Stimulated activated naive B cell treated with anti-CD40 and anti-IgM and Interleukin-4, amounts not matched to agents 10 μg/mL and 1 μg/mL and 100 μg/mL, for 72 hours (primary cell): ENCODE measurements at regions not wholly inside any gene's neighbourhood (a gene's known extent, or its start where the extent isn't known, plus 50 kb on each side); places are given as distances from the start of the nearest gene placed in this dataset.
A peak's percentile ranks its signal among the peaks of the same experiment; 100 is the strongest.

Experiments
- ATAC-seq, 2 donors: fragments of 150-1000 bp; cut with Tn5 transposase; replicated peaks; 2 replicates each; pipeline ENCODE4 v1.10.0; 2021; ENCODE audit warnings: moderate library complexity in 1 of 2
- DNase-seq: peaks from one replicate; pipeline ENCODE4 v3.0.0; 2021
- H3K27ac Mint-ChIP-seq: one replicate; pipeline ENCODE4 v1.8.0; 2022; ENCODE audit warnings: mild to moderate bottlenecking, mixed read lengths
- H3K27me3 Mint-ChIP-seq, 2 donors: one replicate each; pipeline ENCODE4 v1.8.0; 2022; ENCODE audit warnings: mixed read lengths in 2 of 2
- H3K36me3 Mint-ChIP-seq, 2 donors: one replicate each; pipeline ENCODE4 v1.8.0; 2022; ENCODE audit warnings: mixed read lengths in 2 of 2, mild to moderate bottlenecking in 1 of 2
- H3K4me1 Mint-ChIP-seq, 2 donors: one replicate each; pipeline ENCODE4 v1.8.0; 2022; ENCODE audit warnings: mixed read lengths in 2 of 2, mild to moderate bottlenecking in 1 of 2
- H3K4me3 Mint-ChIP-seq, 2 donors: one replicate each; pipeline ENCODE4 v1.8.0; 2022; ENCODE audit warnings: mild to moderate bottlenecking in 2 of 2, mixed read lengths in 2 of 2, moderate library complexity in 1 of 2
- H3K9me3 Mint-ChIP-seq, 2 donors: one replicate each; pipeline ENCODE4 v1.8.0; 2022; ENCODE audit warnings: mixed read lengths in 2 of 2, mild to moderate bottlenecking in 1 of 2

GRCh38 chr10:62623223-62623622, 181.3 kb upstream of the ADO start:
- DNase-seq (no peak), ATAC-seq (no peak)
- Mint-ChIP-seq H3K27me3 (no peaks in the 10 kb centered on the region), H3K9me3 (no peaks in the 10 kb centered on the region), H3K36me3 (no peaks in the 10 kb centered on the region), H3K4me1 (peaks cover 33 to 59% of the 10 kb centered on the region in 2 donors), H3K27ac (no peak overlapping the region), H3K4me3 (no peak overlapping the region)

- ATAC-seq = no peak
- Mint-ChIP-seq H3K27me3 (no peaks in the 10 kb centered on the region), H3K9me3 (no peaks in the 10 kb centered on the region), H3K36me3 (no peaks in the 10 kb centered on the region), H3K4me1 (peaks cover 20 to 36% of the 10 kb centered on the region in 2 donors), H3K4me3 (no peak overlapping the region), H3K27ac (no peak overlapping the region)
- DNase-seq = no peak
Observed at GRCh38 chr10:62625484-62625883, 179.0 kb upstream of the ADO start.

- H3K4me1 Mint-ChIP-seq = peaks cover 18 to 36% of the 10 kb centered on the region in 2 donors
- no peaks in the 10 kb centered on the region for H3K27me3 Mint-ChIP-seq
- peak; percentile 41 to 54 for ATAC-seq
- H3K4me3 Mint-ChIP-seq = no peak overlapping the region
- peaks cover 0 to 2% of the 10 kb centered on the region in 2 donors for H3K9me3 Mint-ChIP-seq
- peaks cover 0 to 2% of the 10 kb centered on the region in 2 donors for H3K36me3 Mint-ChIP-seq
- no peak overlapping the region for H3K27ac Mint-ChIP-seq
- DNase-seq = no peak
Observed at GRCh38 chr10:62626079-62626478, 178.4 kb upstream of the ADO start.

GRCh38 chr10:62626817-62627216, 177.7 kb upstream of the ADO start:
- Mint-ChIP-seq H3K4me1 (peaks cover 21 to 34% of the 10 kb centered on the region in 2 donors), H3K36me3 (peaks cover 0 to 2% of the 10 kb centered on the region in 2 donors), H3K4me3 (no peak overlapping the region), H3K27ac (no peak overlapping the region), H3K27me3 (no peaks in the 10 kb centered on the region), H3K9me3 (peaks cover 0 to 2% of the 10 kb centered on the region in 2 donors)
- DNase-seq (no peak), ATAC-seq (peak in 1 of 2 donors; percentile 27)

GRCh38 chr10:62627983-62628382, 176.5 kb upstream of the ADO start:
- H3K4me3 Mint-ChIP-seq = no peak overlapping the region
- DNase-seq = no peak
- peaks cover 0 to 3% of the 10 kb centered on the region in 2 donors for H3K9me3 Mint-ChIP-seq
- H3K27me3 Mint-ChIP-seq = no peaks in the 10 kb centered on the region
- H3K4me1 Mint-ChIP-seq = peaks cover 27 to 38% of the 10 kb centered on the region in 2 donors
- peaks cover 2 to 7% of the 10 kb centered on the region in 2 donors for H3K36me3 Mint-ChIP-seq
- no peak overlapping the region for H3K27ac Mint-ChIP-seq
- ATAC-seq = no peak

- no peaks in the 10 kb centered on the region for H3K27me3 Mint-ChIP-seq
- H3K36me3 Mint-ChIP-seq = peaks cover 2 to 7% of the 10 kb centered on the region in 2 donors
- H3K27ac Mint-ChIP-seq = no peak overlapping the region
- ATAC-seq = no peak
- no peak for DNase-seq
- H3K4me3 Mint-ChIP-seq = no peak overlapping the region
- H3K4me1 Mint-ChIP-seq = peaks cover 38 to 47% of the 10 kb centered on the region in 2 donors
- peaks cover 0 to 3% of the 10 kb centered on the region in 2 donors for H3K9me3 Mint-ChIP-seq
Observed at GRCh38 chr10:62631241-62631640, 173.3 kb upstream of the ADO start.

GRCh38 chr10:62632071-62632809, 172.3 kb upstream of the ADO start:
- H3K4me1 Mint-ChIP-seq = peaks cover 31 to 40% of the 10 kb centered on the region in 2 donors
- H3K4me3 Mint-ChIP-seq = peak overlapping the region; percentile 70 to 75
- H3K27me3 Mint-ChIP-seq = no peaks in the 10 kb centered on the region
- peak; percentile 55 for DNase-seq
- ATAC-seq = peak; percentile 74 to 83
- peaks cover 2 to 7% of the 10 kb centered on the region in 2 donors for H3K36me3 Mint-ChIP-seq
- H3K9me3 Mint-ChIP-seq = peaks cover 0 to 3% of the 10 kb centered on the region in 2 donors
- peak overlapping the region; percentile 96 for H3K27ac Mint-ChIP-seq

- DNase-seq (no peak), ATAC-seq (no peak)
- Mint-ChIP-seq H3K27ac (no peak overlapping the region), H3K4me3 (no peak overlapping the region), H3K27me3 (no peaks in the 10 kb centered on the region), H3K36me3 (peaks cover 4 to 7% of the 10 kb centered on the region in 2 donors), H3K9me3 (peaks cover 0 to 6% of the 10 kb centered on the region in 2 donors), H3K4me1 (peaks cover 33 to 36% of the 10 kb centered on the region in 2 donors)
Observed at GRCh38 chr10:62633976-62634375, 170.5 kb upstream of the ADO start.

- Mint-ChIP-seq H3K27me3 (no peaks in the 10 kb centered on the region), H3K9me3 (peaks cover 0 to 6% of the 10 kb centered on the region in 2 donors), H3K36me3 (peaks cover 4 to 7% of the 10 kb centered on the region in 2 donors), H3K4me1 (peaks cover 36 to 37% of the 10 kb centered on the region in 2 donors), H3K4me3 (no peak overlapping the region), H3K27ac (no peak overlapping the region)
- DNase-seq (no peak), ATAC-seq (no peak)
Observed at GRCh38 chr10:62634576-62634975, 169.9 kb upstream of the ADO start.

- Mint-ChIP-seq H3K4me1 (peaks cover 36 to 41% of the 10 kb centered on the region in 2 donors), H3K27ac (no peak overlapping the region), H3K36me3 (peaks cover 4 to 7% of the 10 kb centered on the region in 2 donors), H3K9me3 (peaks cover 0 to 6% of the 10 kb centered on the region in 2 donors), H3K27me3 (no peaks in the 10 kb centered on the region), H3K4me3 (no peak overlapping the region)
- DNase-seq (no peak), ATAC-seq (peak in 1 of 2 donors; percentile 9)
Observed at GRCh38 chr10:62635127-62635526, 169.4 kb upstream of the ADO start.

- Mint-ChIP-seq H3K9me3 (peaks cover 0 to 4% of the 10 kb centered on the region in 2 donors), H3K27ac (no peak overlapping the region), H3K4me3 (no peak overlapping the region), H3K4me1 (peaks cover 26 to 45% of the 10 kb centered on the region in 2 donors), H3K27me3 (no peaks in the 10 kb centered on the region), H3K36me3 (peaks cover 3 to 7% of the 10 kb centered on the region in 2 donors)
- no peak for DNase-seq
- ATAC-seq = peak in 1 of 2 donors; percentile 13
Observed at GRCh38 chr10:62636825-62637248, 167.7 kb upstream of the ADO start.

- DNase-seq (peak; percentile 82), ATAC-seq (peak; percentile 80 to 82)
- peaks cover 0 to 3% of the 10 kb centered on the region in 2 donors for H3K9me3 Mint-ChIP-seq
- H3K36me3 Mint-ChIP-seq = peaks cover 1 to 3% of the 10 kb centered on the region in 2 donors
- no peaks in the 10 kb centered on the region for H3K27me3 Mint-ChIP-seq
- H3K4me3 Mint-ChIP-seq = no peak overlapping the region
- peaks cover 20 to 40% of the 10 kb centered on the region in 2 donors for H3K4me1 Mint-ChIP-seq
- H3K27ac Mint-ChIP-seq = no peak overlapping the region
Observed at GRCh38 chr10:62637249-62638061, 167.1 kb upstream of the ADO start.

- no peak overlapping the region for H3K27ac Mint-ChIP-seq
- ATAC-seq (peak; percentile 65 to 66), DNase-seq (peak; percentile 57)
- no peaks in the 10 kb centered on the region for H3K27me3 Mint-ChIP-seq
- peaks cover 0 to 2% of the 10 kb centered on the region in 2 donors for H3K9me3 Mint-ChIP-seq
- H3K4me3 Mint-ChIP-seq = no peak overlapping the region
- peaks cover 18 to 36% of the 10 kb centered on the region in 2 donors for H3K4me1 Mint-ChIP-seq
- peaks cover 0 to 3% of the 10 kb centered on the region in 2 donors for H3K36me3 Mint-ChIP-seq
Observed at GRCh38 chr10:62638062-62638477, 166.4 kb upstream of the ADO start.

- Mint-ChIP-seq H3K27ac (no peak overlapping the region), H3K36me3 (peaks cover 0 to 3% of the 10 kb centered on the region in 2 donors), H3K4me3 (no peak overlapping the region), H3K9me3 (peaks cover 0 to 2% of the 10 kb centered on the region in 2 donors), H3K4me1 (peaks cover 18 to 39% of the 10 kb centered on the region in 2 donors), H3K27me3 (no peaks in the 10 kb centered on the region)
- DNase-seq = no peak
- no peak for ATAC-seq
Observed at GRCh38 chr10:62639144-62639543, 165.4 kb upstream of the ADO start.
